ENCODE measurements at regions not wholly inside any gene's neighbourhood (a gene's known extent, or its start where the extent isn't known, plus 50 kb on each side); places are given as distances from the start of the nearest gene placed in this dataset.
A peak's percentile ranks its signal among the peaks of the same experiment; 100 is the strongest.

GRCh38 chr7:112990624-112991023 lies 96.0 kb downstream of the GPR85 start:
- ATAC-seq (ENCODE audit: low FRiP score) (no peak), DNase-seq (ENCODE audit: low spot score) (no peak)
- TF ChIP-seq CTCF (IDR thresholded peaks at IDR 0.05), result no peak

GRCh38 chr7:112989531-112989930 lies 97.1 kb downstream of the GPR85 start:
- no peak for TF ChIP-seq CTCF (IDR thresholded peaks at IDR 0.05)

GRCh38 chr7:112987171-112987570 lies 99.5 kb downstream of the GPR85 start:
- TF ChIP-seq CTCF (IDR thresholded peaks at IDR 0.05), result no peak
- ATAC-seq (ENCODE audit: low FRiP score) (no peak), DNase-seq (ENCODE audit: low spot score) (no peak)

More at GRCh38 chr7:112989531-112989930, 97.1 kb downstream of the GPR85 start:
- ATAC-seq (ENCODE audit: low FRiP score) (no peak), DNase-seq (ENCODE audit: low spot score) (no peak)

- DNase-seq (ENCODE audit: low spot score) (no peak), ATAC-seq (ENCODE audit: low FRiP score) (peak; percentile 59)
- TF ChIP-seq CTCF (IDR thresholded peaks at IDR 0.05), result no peak
Observed at GRCh38 chr7:112986256-112987031, 100.2 kb downstream of the GPR85 start.

- ATAC-seq (ENCODE audit: low FRiP score), result no peak
- TF ChIP-seq CTCF (IDR thresholded peaks at IDR 0.05), result no peak
- no peak for DNase-seq (ENCODE audit: low spot score)
Observed at GRCh38 chr7:112985377-112985987, 101.1 kb downstream of the GPR85 start.

DNA sequence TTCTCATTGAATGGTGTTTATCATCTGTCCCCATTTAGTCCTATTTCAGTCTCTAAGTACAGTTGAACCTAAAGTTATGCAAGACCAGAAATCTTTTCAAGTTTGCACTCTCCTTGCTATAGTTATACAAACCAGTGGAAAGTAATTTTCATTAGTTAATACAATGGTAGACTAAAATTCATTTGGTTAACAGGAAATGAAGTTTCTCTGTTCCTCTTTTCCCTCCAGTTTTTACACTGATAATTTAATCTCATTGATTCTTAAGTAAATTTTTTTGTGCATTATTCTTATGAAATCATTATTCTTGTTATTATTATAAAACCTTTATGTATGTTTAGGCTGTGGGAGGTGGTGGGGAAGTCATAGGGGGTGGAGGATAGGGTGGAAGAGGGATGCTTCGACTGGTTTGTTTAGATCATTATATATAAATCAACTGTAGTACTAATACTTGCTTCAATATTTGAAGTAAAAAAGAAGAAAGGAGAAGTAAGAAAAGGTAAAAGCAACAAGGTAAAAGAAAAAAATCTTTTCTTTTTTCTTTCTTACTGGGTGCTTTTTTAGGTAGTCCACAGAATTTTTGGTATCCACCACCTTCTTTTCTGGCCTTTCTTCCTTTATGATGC lies 104.1 kb downstream of the GPR85 start:
- TF ChIP-seq CTCF (IDR thresholded peaks at IDR 0.05), result no peak
- ATAC-seq (ENCODE audit: low FRiP score) (no peak), DNase-seq (ENCODE audit: low spot score) (no peak)
